Hindlimb muscle (tissue), 1 donor: ENCODE measurements at regions not wholly inside any gene's neighbourhood (a gene's known extent, or its start where the extent isn't known, plus 50 kb on each side); places are given as distances from the start of the nearest gene placed in this dataset.
A peak's percentile ranks its signal among the peaks of the same experiment; 100 is the strongest.

Experiments
- DNase-seq: peaks from one replicate; pipeline ENCODE4 v3.0.0-alpha.2; 2013

DNA sequence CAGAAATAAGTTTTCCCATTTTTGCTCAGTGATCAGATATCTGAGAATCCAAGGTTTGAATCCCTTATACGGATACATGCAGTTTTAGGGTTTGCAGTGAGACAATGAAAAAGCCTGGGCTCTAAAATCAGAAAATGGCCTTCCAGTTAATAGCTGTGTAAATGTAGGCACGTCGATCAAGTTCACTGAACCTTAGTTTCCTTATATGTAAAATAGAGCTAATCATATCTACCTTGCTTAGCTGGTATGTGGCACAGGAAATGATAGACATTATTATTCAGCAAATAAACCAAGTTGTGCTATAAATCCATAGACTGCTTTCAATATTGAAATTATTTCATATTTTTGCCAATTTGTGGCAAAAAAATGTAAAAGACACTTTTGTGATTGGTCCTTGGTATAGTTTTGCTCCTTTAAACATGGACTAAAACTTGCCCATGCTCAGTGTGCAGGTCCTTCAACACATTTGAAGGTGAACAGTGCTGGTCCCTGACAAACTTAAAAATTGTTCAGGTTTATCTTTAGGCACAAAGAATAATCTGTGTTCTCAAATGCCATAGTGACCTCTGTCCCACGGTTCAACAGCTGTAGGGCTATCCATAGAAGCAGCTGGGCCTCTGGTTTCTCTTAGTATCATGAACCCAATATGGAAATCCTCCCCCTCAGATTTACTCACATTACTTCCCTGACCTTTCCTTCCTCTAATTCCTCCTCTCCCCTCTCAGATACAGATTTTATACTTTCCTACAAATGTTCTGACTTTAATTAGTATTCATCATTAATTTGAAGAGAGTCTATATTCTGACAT lies 51.0 kb downstream of the CCDC54 start:
- no peak for DNase-seq

DNA sequence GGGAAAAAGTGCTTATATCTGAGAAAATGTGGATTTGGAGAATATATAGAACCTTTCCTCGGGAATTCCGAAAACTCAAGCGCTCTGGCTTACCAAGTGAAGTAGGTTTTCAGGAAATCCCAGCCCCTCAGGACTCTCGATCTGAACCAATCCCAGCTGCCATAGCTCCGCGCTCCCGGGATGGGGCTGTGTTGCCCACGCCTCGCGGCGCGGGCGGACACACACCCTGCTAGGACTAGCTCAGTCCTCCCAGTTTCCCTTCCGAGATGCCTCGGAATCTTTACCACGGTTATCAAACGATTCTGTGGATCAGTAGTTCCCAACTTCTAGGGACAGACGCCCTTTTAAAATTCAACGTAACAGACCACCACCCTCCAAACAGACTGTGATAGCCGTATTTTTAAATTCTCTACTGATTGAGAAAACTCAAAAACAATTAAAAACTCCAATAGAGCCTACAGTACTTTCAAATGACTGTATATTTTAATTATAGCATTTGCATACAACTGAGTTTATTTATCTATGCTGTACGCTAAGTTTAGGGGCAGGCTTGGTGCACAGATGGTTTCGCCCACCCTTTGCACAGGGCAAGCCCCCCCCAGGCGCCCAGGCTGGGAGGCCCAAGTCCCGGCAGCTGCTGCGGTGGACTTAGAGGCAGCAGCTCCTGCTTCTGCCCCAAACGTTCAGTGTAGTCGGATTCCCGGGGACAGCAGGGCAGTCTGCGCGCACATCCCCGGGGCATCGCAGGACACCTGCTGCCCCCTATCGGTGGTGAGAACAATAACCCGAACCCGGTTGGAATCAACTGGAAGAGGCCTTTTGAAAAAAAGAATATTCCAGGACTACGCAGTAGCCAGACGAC lies 52.3 kb downstream of the CCDC54 start:
- DNase-seq: peak; percentile 77

DNA sequence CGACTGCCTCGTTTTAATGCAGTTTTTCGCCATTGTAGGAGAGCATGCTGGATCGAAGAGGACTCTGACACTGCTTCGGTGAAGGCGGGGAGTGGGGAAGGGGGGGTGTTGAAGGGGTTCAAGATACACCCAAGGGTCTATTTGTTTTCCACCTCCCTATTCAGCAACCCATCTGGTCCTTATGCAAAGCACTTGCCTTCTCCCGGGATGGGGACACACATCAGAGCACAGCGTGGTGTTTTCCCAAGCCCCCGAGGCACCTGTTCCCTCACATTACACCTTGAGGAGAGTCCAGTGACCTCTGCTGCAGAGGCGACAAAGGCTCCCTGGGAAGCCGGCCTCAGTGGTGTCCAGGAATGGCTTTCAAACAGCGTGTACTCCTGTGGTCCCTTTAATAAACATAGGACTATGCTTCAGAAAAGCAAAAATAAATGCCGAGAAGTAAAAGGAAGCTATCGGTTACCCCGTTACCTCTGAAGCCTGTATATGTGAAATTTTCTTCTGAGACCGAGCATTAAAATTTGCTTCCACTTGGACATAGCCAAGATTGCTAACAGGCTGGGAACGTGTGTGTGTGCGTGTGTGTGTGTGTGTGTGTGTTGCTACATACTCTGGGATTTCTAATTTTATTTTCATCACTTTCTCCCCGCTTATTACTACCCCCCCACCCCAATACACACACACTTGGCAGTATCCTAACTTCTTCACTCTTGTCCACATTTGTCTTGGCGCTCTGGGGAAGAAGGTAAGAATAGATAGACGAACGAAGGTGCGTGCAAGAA lies 53.2 kb downstream of the CCDC54 start:
- peak; percentile 34 for DNase-seq

DNA sequence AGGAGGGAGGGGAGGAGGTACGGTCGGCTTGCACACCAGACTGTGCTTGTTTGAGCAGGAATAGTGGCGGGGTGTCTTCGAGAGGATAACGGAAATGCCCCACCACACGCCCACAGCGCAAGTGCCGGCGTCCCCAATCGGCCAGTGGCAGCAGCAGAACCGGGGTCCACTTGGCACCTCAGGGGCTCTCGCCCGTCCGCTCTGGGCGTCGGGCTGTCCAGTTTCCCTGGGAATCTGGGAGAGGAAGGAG lies 53.7 kb downstream of the CCDC54 start:
- peak; percentile 38 for DNase-seq

DNA sequence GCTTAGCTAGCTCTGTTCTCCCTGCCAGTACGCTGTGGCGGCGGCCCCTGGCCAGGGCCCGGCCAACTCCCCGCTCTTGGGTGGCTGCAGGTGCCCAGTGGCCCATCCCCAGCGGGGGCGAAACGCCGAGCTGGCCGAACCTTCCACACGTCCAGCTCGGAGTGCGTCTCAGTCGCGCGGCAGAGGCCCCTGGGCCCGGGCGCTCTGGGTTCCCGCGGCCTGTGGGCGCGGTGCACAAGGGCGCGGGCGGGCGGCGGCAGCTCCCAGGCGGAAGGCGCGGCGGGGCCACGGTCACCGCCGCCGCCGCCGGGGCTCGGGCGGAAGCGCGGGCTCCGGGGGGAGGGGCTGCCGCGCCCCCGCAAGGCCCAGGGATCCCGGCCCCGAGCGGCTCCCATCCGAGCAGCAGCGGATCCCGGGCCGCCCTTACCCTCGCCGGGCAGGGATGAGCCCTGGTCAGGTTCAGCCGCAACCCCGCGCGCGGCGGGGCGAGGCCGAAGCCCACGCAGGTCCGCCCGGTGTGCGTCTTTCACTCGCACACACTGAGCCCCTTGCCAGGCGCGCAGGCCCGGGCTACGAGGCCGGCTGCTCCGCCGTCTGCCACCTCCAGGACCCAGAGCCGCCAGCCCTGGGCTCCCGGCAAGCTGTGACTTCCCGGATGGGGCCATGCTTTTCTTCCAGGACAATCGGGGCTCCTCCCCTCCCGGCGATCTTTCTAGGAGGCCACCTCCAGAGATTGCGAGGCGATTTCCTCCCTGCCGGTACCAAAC lies 54.2 kb downstream of the CCDC54 start:
- DNase-seq: peak; percentile 52

DNA sequence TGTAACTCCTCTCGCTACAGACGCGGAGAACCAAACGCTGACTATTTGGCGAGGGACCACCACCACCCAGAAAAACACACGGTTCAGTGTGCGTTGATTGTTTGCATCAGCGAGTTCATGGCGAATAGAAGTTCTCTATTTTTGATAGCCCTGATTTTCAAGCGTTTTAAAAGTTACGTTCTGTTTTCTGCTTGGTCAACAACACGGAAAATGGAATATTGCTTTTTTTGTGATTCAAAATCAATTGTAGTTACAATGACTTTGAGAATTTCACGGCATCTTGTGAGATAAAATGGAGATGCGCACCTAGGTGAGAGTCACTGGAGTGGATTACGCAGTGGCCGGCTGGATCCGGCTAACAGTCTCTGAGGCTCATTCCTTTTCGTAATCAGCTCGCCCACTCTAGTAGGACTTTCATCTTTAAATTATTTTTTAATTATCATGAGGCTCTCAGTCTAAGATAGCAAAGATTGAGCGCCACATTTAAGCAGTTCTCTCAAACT lies 54.8 kb downstream of the CCDC54 start:
- DNase-seq: no peak

DNA sequence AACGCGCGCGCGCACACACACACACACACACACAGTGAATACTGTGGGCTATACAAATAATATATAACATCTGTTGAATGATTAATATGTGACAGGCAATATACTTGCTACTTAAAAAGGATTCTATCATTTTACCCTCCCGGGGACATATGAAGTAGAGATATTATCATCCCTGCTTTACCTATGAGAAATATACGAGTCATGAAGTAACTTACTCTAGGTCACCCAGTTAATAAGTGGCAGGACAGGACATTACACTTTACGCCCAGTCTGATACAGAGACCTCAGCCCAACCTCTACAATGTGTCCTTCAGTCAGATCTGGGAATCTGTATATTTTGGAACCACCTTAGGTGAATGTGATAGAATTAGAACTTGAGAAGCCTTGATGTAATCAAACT lies 55.4 kb downstream of the CCDC54 start:
- no peak for DNase-seq

DNA sequence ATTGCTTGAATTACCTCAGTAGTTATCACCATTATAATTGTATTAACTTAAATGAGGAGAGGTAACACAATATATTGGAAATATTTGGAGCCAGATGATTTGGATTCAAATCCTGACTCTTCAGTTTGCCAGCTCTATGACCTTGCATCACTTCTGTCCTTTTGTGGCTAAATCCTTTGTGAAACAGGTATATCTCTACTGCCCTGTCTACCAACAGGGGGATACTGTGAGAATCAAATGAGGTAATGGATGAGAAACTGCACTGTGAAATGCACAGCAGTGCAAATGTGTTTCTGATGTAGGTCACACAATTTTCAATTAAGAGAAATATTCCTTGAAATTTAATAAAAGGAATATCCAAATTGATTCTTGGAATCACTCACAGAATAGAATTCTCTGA lies 58.8 kb downstream of the CCDC54 start:
- DNase-seq: no peak

DNA sequence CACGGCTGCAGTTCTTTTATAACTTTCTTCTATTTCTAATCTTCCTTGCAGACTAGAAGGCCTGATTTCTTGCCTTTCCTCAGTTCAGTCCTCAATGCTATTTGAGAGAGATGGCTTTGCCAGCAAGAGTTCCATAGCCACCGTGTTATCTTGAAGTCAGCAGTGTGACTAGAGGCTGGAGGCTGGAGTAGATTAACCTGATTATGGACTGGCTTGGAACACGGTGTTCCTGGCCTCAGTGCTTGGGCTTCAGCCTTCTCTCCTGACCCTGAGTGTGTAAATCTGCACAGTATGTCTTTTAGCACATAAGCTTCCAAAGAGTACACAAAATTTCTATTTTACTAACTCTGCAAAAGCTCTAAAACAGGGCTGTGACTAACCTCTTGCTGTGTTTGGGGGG lies 61.4 kb downstream of the CCDC54 start:
- DNase-seq: no peak

DNA sequence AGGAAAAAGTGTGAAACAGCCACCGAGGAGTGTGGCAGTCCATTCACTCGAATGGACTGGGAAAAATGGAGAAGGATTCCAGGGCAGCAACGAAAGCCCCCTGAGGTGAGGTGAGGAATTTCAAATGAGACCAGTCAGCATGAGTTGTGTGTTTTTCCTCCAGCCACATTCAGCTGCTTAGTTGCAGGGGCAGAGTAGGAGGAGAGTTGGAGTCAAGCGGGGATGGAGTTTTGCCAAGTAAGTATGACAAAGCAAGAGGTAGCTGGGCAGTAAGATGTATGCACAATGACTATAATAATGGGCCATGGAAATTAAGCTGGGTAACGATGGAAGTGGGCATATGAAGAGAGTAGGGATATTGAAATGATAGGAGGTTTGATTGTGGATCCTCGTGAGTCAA lies 64.4 kb downstream of the CCDC54 start:
- DNase-seq: no peak

DNA sequence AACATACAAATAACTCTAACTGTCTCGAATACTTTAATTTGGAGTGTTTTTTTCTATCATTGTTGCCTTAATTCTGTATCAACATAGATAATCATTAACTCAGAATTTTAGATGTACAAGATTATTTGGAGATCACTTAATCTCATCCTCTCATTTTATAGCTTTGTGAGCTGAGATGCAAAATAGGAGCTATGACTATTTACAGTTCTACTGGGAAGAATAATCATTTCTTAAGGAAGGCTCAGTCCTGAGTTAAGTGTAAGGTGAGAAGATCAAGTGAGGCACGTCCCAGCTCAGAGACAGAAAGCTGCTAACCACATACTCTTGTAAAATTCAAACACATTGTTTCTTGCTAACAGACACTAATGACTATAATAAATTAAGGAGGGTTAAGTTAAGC lies 66.2 kb downstream of the CCDC54 start:
- DNase-seq: no peak

DNA sequence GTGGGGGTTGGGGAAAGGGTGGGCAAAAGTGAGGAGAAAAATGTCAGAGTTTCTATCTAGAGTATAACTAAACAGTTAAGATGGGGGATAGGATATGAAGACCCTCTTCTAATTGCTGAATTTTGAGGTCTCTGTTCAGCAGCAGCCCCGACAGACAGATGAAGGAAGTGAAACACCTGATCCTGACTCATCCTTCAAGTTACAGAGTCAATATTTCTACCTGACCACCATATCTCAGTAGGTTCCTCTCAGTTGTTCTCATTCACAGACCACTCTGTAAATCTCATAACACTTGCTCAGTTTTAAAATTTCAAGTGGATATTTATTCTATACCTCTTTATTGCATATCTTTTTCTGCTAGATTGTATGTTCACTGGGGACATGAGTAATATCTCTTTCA lies 69.5 kb downstream of the CCDC54 start:
- no peak for DNase-seq

DNA sequence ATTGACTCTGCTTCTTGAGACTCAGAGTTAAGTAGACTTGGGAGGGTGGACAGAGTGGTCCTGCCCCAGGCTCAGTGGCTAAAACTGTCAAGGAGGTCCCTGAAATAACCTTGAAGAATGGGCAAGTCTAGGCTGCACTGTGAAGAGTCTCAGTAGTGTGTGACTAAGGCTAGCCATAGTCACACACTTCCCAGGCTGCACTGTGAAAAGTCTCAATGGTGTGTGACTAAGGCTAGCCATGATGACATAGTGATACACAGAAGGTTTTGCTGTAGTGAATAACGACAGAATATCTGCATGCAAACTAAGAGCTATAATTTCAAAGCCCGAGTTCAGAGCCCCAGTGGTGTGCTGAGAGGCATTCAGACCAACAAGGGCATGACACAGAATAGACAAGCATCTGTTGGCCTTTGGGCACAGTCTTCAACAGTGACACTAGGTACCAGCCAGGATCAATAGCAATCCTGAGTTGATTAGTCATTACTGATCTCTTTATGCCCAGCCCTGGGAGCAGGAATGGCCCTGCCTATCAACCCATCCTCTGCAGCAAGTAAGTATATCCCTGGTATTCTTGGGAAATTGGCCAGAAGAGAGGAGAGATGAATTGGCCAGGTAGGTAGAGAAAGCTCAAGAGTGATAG lies 72.4 kb upstream of the BBX start:
- no peak for DNase-seq

DNA sequence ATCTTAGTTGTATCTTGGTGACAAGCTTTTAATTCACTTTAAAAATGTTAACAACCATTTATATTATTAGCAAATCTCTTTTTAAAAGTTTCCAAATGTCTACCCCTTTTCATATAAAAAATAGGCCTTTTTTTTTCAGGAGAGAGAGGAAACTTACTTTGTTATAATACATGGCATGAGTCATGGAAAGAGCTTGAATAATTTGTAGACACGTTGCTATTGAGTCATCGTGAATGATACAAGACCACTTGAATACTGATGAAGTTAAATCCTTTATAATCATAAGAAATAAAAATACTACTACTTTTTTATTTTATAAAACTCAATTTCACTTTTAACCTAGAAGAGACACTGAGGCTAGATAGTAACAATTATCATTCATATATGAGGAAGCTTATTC lies 70.3 kb upstream of the BBX start:
- no peak for DNase-seq

DNA sequence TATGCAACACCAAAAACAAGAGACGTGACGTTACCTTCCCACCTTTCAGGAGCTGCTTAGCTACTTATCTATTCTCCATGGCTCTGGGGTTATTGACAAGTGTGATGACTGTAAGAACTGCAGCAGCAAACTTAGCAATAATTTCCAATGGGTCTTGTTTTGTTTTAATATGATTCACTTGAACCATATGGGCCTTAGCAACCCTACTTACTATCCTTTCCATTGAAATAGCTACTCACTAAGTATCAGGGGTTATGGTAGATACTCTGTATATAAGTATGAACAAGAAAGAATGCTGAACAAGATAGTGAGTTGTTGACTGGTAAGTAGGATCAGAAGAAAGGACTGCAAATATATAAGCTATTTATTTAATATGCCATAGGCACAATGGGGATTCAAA lies 69.3 kb upstream of the BBX start:
- no peak for DNase-seq

DNA sequence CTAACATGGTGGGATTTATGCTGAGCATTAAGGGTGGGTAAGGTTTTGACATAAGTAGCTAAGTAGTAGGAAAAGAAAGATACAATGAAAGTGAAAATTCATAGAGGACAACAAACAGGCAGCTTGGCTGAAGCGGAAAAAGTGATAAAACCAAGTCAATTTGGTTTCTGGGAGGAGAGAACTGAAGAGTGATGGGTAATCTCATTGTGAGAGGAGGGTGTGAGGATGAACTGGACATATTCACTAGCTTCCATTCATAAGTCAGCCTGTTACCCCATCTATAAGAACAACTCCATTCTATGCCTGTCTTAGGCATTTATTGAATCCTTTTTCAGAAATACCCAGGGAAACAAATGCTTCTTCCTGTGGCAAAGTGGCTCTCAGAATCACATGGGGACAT lies 67.1 kb upstream of the BBX start:
- DNase-seq: no peak

DNA sequence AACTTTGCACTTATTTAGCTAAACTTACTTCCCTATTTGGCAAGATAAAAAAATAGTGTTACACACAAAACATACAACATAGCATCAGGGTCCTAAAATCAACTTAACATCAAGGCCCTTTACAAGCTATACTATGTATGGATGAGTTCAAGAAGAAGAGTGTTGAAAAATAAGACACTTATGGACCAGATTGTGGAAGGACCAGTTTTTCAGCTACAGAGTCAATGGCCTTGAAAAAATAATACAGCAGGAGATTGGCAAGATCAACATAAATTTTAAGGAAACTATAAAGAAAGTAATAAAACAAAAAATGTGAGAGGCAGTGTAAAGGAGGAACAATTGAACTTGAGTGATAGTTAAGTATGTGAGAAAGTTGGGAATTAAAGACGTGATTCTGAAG lies 66.3 kb upstream of the BBX start:
- no peak for DNase-seq

DNA sequence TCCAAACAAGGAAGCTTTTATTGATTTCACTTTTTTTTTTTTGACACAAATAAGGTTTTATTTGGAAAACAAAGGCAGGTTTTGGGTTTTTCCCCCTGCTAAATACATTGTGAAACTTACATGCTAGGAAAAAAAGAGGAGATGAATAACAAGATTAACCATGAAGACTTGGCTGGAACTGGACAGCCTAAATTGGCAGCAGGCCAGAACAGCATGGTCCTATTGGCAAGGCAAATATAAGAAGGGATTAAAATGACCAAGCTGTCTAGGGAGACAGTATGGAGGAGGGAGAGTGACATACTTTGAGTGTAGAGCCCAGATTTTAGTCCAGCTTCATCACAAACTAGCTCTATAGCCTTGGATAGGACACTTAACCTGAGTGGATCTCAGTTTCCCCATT lies 63.9 kb upstream of the BBX start:
- no peak for DNase-seq

DNA sequence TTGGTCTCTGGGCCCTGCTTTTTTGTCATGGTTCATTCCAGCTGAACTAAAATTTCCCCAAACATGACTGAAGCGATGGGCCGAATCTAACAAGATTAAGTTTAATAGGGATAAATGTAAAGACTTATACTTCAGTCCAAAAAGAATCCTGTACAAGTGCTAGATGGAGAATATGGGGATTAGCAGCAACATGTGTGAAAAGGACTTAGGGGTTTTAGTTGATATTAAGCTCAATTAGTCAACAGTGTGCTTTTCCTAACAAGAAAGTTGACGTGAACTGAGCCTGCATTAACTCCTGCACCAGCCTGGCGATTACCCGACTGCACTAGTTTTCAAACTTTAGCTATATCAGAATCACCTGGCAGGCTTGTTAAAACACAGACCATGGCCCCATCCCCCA lies 61.0 kb upstream of the BBX start:
- no peak for DNase-seq

DNA sequence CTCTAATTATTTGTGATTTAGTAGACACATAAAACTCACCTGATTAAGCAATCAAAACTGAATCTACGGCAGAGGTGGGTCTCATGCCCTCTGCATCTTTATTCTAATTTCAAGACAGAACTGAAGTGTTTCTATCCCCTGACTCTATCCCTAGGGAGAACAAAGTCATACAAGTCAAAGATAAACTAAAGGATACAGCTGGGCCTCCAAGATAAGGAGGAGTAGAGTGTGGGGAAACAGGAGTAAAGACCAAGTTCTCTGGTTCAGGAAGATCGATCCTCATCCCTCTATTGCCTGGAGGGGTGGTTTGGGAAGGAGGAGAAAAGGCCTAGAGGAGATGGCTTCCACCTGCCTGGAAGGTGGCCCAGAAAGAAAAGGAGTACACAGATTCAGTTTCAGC lies 58.7 kb upstream of the BBX start:
- DNase-seq: no peak

DNA sequence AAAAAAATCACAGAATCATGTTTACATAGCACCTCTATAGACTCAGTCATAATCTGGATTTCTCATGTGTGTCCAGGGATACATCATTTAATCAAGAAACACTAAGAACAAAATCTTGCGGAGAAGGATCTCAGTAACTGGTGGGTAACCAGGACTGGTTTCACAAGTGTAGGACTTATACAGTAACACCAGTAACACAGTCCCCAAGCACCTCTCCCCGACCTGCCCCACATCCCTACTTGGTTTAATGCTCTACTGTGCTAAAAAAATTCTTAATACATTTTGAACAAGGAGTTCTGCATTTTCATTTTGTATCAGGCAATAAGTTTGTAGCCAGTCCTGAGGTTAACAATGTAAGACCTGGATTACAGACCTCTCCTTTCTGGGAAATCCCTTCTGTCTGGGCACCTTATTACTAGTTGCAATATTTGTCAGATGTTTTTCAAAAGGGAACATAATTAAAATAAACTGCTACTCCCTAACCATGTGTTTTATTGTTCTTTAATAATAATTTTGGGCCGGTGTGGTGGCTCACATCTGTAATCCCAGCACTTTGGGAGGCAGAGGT lies 57.6 kb upstream of the BBX start:
- no peak for DNase-seq

DNA sequence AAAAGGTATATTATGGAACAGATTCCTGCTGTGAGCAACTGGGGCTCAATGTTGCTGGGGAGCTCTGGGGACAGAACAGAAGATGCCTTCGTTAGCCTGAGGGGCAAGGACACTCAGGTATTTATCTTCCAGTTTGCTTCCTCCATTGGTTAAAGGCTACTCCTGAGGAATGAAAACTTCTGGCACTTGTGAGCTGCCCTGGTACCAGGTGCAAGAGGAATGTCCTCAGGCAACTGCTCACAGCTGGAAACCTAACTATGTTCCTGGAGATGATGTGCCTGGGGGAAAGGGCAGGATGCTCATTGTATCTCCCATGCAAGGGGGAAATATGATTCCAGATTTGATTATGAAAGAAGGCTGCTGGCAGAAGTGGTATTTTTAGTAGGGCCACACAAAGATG lies 54.0 kb upstream of the BBX start:
- no peak for DNase-seq
